Activated T-cell treated with anti-CD3 and anti-CD28 coated beads, Interleukin-2, amount 50 U/mL, for 72 hours (primary cell): ENCODE measurements at regions not wholly inside any gene's neighbourhood (a gene's known extent, or its start where the extent isn't known, plus 50 kb on each side); places are given as distances from the start of the nearest gene placed in this dataset.
"Not testable (repeated sequence)": the region's sequence is repeated elsewhere in the genome, so short reads cannot be mapped to it uniquely, and the experiment has no call there.

Experiments
- ATAC-seq, 2 donors: fragments of 150-1000 bp; cut with Tn5 transposase; replicated peaks in 1 of 2; 2 replicates each; pipeline ENCODE4 v1.10.0; 2021; ENCODE audit warnings: moderate library complexity in 2 of 2, mild to moderate bottlenecking in 1 of 2
- DNase-seq, 2 donors: peaks; one replicate each; pipeline ENCODE4 v3.0.0; 2021 to 2022; ENCODE audit warnings: mixed read lengths in 1 of 2
- H3K27ac Mint-ChIP-seq: one replicate; pipeline ENCODE4 v1.8.0; 2022; ENCODE audit warnings: mild to moderate bottlenecking, moderate library complexity, mixed read lengths
- H3K27me3 Mint-ChIP-seq: one replicate; pipeline ENCODE4 v1.8.0; 2022; ENCODE audit warnings: low read depth, mixed read lengths
- H3K36me3 Mint-ChIP-seq, 2 donors: one replicate each; pipeline ENCODE4 v1.8.0; 2022; ENCODE audit warnings: mixed read lengths in 2 of 2, mild to moderate bottlenecking in 1 of 2; ENCODE audit not compliant: insufficient read depth in 2 of 2
- H3K4me1 Mint-ChIP-seq: one replicate; pipeline ENCODE4 v1.8.0; 2022; ENCODE audit warnings: low read depth, mixed read lengths
- H3K4me3 Mint-ChIP-seq, 2 donors: one replicate each; pipeline ENCODE4 v1.8.0; 2022; ENCODE audit warnings: mild to moderate bottlenecking in 2 of 2, mixed read lengths in 2 of 2, moderate library complexity in 2 of 2
- H3K9me3 Mint-ChIP-seq, 2 donors: one replicate each; pipeline ENCODE4 v1.8.0; 2022; ENCODE audit warnings: mixed read lengths in 2 of 2

DNA sequence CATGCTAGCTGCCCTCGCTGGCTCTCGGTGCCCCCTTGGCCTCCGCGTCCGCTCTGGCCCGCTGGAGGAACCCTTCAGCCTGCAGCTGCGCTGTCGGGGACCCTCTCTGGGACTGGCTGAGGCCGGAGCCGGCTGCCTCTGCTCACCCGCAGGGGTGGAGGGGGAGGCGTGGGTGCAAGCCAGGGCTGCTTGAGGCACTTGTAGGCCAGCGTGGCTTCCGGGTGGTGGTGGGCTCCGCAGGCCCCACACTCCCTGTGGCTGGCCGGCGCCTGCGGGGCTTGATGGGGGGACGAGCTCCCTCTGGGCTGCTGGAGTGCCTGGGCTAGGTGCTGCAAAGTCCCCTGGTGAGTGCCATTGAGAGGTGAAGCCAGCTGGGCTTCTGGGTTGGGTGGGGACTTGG, 429.6 kb downstream of the LRRC70 start:
- no peak overlapping the region for H3K27ac Mint-ChIP-seq
- H3K36me3 Mint-ChIP-seq = peaks cover 1 to 3% of the 10 kb centered on the region in 2 donors
- H3K4me3 Mint-ChIP-seq = no peak overlapping the region
- no peaks in the 10 kb centered on the region for H3K4me1 Mint-ChIP-seq
- no peaks in the 10 kb centered on the region for H3K27me3 Mint-ChIP-seq
- peaks cover 15 to 21% of the 10 kb centered on the region in 2 donors for H3K9me3 Mint-ChIP-seq
- DNase-seq (no peak), ATAC-seq (no peak)

DNA sequence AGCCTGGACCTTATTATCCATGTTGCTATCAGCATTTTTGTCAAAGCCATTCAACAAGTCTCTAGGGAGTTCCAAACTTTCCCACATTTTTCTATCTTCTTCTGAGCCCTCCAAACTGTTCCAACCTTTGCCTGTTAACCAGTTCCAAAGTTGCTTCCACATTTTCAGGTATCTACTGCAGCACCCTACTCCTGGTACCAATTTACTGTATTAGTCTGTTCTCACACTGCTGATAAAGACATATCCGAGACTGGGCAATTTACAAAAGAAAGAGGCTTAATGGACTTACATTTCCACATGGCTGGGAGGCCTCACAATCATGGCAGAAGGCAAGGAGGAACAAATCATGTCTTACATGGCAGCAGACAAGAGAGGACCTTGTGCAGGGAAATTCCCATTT, 416.2 kb downstream of the LRRC70 start:
- DNase-seq, H3K27ac Mint-ChIP-seq, H3K36me3 Mint-ChIP-seq, H3K4me1 Mint-ChIP-seq, ATAC-seq, H3K27me3 Mint-ChIP-seq, H3K4me3 Mint-ChIP-seq: not testable (repeated sequence)
- peaks cover 11 to 13% of the 10 kb centered on the region in 2 donors for H3K9me3 Mint-ChIP-seq

DNA sequence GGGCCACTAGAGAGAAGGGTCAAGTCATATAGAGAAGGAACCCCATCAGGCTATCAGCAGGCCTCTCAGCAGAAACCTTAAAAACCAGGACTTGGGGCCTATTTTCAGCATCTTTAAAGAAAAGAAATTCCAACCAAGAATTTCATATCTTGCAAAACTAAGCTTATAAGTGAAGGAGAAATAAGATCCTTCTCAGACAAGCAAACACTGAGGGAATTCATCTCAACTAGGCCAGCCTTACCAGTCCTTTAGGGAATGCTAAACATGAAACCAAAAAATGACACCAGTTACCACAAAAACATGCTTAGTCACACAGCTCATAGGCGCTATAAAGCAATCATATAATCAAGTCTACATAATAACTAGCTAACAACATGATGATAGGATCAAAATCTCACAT, 407.1 kb downstream of the LRRC70 start:
- H3K36me3 Mint-ChIP-seq = no peaks in the 10 kb centered on the region
- no peak overlapping the region for H3K27ac Mint-ChIP-seq
- no peaks in the 10 kb centered on the region for H3K27me3 Mint-ChIP-seq
- ATAC-seq = no peak
- no peak for DNase-seq
- peaks cover 0 to 9% of the 10 kb centered on the region in 2 donors for H3K9me3 Mint-ChIP-seq
- H3K4me3 Mint-ChIP-seq = no peak overlapping the region
- no peaks in the 10 kb centered on the region for H3K4me1 Mint-ChIP-seq

DNA sequence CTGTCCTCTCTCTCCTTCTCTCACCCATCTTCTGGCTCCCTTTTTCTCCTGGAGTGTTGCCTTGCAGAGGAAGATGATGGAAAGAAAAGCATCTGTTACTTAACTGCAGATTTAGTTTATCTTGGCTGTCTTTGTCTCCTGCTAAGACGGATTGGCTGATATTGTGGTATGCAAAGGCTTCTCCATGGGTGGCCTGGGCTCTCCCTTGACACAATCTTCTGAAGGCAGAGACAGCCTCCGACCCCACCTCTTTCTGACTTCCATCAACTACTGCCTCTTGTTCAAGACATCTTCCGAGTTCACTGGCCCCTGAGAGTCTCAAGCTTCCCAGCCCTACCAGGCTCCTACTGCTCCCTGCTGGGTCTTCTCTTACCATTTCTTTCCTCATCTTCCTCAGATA, 403.7 kb downstream of the LRRC70 start:
- DNase-seq (no peak), ATAC-seq (no peak)
- Mint-ChIP-seq H3K27ac (no peak overlapping the region), H3K36me3 (no peaks in the 10 kb centered on the region), H3K4me3 (no peak overlapping the region), H3K4me1 (no peaks in the 10 kb centered on the region), H3K9me3 (peaks cover 0 to 5% of the 10 kb centered on the region in 2 donors), H3K27me3 (no peaks in the 10 kb centered on the region)

DNA sequence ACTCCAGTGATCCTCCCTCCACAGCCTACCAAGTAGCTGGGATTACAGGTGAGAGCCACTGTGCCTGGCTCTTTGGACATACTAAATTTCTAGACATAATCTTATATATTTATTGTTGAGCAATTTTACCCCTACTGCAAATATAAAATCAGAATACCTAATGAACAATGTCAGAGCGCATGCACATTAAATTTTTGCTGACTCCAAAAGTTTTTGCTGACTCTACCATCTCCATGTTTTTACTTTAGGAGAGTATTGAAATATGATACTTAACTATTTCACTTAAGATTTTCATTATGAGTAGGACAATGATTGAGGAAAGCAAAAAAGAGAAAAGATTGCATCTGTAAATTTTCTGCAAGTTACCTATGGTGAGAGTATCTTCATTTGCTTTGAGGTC, 402.3 kb downstream of the LRRC70 start:
- ATAC-seq = no peak
- no peaks in the 10 kb centered on the region for H3K27me3 Mint-ChIP-seq
- no peaks in the 10 kb centered on the region for H3K36me3 Mint-ChIP-seq
- no peaks in the 10 kb centered on the region for H3K4me1 Mint-ChIP-seq
- no peak overlapping the region for H3K4me3 Mint-ChIP-seq
- DNase-seq = no peak
- no peak overlapping the region for H3K27ac Mint-ChIP-seq
- H3K9me3 Mint-ChIP-seq = peaks cover 0 to 2% of the 10 kb centered on the region in 2 donors

DNA sequence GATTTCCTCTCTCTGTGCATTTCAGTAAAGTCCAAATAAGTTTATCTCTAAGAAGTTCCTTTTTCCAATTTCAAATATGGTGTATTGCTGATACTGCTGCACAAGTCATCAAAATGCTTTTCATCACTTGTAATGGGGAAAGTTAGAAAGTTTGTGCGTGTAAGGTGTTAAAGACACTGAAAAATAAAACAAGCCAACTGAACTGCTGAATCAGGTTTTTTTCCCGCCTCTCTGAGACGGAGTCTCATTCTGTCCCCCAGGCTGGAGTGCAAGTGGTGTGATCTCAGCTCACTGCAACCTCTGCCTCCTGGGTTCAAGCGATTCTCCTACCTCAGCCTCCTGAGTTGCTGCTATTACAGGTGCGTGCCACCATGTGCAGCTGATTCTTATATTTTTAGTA, 400.9 kb downstream of the LRRC70 start:
- H3K9me3 Mint-ChIP-seq = no peaks in the 10 kb centered on the region
- no peaks in the 10 kb centered on the region for H3K4me1 Mint-ChIP-seq
- H3K27me3 Mint-ChIP-seq = no peaks in the 10 kb centered on the region
- H3K36me3 Mint-ChIP-seq = no peaks in the 10 kb centered on the region
- no peak overlapping the region for H3K4me3 Mint-ChIP-seq
- DNase-seq = no peak
- H3K27ac Mint-ChIP-seq = no peak overlapping the region
- no peak for ATAC-seq

DNA sequence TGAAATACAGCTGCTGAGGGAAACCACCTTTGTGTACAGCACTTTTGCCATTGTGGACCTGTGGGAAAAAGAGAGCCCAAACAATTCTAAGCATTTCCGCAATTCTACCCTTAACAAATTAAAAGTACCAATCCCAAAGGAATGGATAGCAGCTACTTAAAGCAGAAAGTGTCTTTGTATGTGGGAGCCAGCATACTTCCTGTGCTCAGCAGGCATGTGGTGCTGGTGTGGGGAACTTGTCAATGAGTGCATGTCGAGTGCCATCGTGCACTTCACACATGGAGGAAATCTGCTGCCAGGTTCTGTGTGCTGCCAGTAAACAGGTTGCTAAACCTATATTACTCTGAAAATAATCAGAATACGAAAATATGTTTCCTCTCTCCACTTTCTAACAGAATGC, 399.0 kb downstream of the LRRC70 start:
- no peaks in the 10 kb centered on the region for H3K27me3 Mint-ChIP-seq
- H3K27ac Mint-ChIP-seq = no peak overlapping the region
- H3K9me3 Mint-ChIP-seq = no peaks in the 10 kb centered on the region
- no peaks in the 10 kb centered on the region for H3K4me1 Mint-ChIP-seq
- H3K4me3 Mint-ChIP-seq = no peak overlapping the region
- DNase-seq (no peak), ATAC-seq (no peak)
- no peaks in the 10 kb centered on the region for H3K36me3 Mint-ChIP-seq

DNA sequence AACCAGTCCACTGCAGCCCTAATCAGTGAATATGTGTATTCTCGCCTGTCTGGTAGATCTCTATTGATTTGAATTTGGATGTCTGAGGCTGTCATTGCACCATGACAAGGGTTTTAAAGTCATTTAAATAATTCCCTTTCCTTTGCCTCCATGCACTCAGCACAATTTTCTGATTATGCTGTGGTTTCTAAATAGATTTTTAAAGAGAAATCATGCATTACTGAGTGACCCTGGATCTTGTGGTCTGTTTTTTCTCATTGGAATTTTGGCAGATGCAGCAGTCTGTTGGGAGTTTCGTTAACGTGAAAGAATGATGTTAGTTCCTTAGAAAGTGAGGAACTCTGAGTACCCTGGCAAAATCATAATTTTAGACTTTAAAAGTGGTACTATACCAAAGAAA, 396.0 kb downstream of the LRRC70 start:
- Mint-ChIP-seq H3K9me3 (peaks cover 0 to 3% of the 10 kb centered on the region in 2 donors), H3K4me1 (no peaks in the 10 kb centered on the region), H3K36me3 (no peaks in the 10 kb centered on the region), H3K27me3 (no peaks in the 10 kb centered on the region), H3K4me3 (no peak overlapping the region), H3K27ac (no peak overlapping the region)
- DNase-seq = no peak
- ATAC-seq = no peak

DNA sequence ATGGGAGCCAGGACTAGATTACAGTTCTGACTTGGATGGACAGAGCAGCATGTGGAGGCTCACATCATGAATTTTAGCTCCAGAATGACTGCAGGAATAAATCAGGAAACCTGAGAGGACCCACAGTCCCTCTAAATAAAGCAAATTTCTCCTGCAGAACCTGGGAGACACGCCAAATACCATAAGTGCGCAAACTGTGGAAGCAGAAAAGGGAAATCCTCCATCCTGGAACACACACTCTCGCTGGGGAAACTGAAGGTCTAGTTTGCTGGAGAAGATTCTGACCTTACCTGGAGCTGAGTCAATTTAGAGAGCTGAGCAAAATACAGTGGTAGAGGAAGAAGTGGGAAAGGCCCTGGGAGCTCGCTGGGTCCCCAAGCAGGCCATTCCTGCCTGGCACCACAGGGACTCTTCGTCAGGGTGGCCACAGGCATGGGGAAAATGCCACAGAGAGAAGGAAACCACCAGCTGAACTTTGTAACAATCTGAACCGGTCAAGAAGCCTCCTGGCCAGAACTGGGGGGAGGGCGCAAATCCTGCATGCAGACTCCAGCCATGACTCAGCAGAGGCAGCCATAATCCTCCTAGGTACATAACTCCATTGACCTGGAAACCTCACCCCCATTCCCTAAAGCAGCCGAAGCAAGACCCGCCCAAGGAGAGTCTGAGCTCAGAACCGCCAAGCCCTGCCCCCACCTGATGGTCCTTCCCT, 390.9 kb downstream of the LRRC70 start:
- peaks cover 2 to 9% of the 10 kb centered on the region in 2 donors for H3K36me3 Mint-ChIP-seq
- peaks cover 9 to 13% of the 10 kb centered on the region in 2 donors for H3K9me3 Mint-ChIP-seq
- no peaks in the 10 kb centered on the region for H3K4me1 Mint-ChIP-seq
- no peak overlapping the region for H3K4me3 Mint-ChIP-seq
- H3K27ac Mint-ChIP-seq = no peak overlapping the region
- no peak for DNase-seq
- no peak for ATAC-seq
- H3K27me3 Mint-ChIP-seq = no peaks in the 10 kb centered on the region

DNA sequence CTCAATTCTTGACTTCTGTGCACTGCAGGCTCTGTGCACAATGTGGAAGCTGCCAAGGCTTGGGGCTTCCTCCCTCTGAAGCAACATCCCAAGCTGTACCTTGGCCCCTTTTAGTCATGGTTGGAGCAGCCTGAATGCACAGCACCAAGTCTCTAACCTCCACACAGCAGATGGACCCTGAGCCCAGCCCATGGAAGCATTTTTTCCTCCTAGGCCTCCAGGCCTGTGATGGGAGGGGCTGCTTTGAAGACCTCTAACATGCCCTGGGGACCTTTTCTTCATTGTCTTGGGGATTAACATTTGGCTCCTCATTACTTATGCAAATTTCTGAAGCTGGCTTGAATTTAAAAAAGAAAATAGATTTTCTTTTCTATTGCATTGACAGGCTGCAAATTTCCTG, 385.8 kb downstream of the LRRC70 start:
- Mint-ChIP-seq H3K27ac (no peak overlapping the region), H3K4me1 (no peaks in the 10 kb centered on the region), H3K9me3 (peaks cover 13 to 14% of the 10 kb centered on the region in 2 donors), H3K36me3 (peaks cover 2 to 9% of the 10 kb centered on the region in 2 donors), H3K27me3 (no peaks in the 10 kb centered on the region), H3K4me3 (no peak overlapping the region)
- ATAC-seq (no peak), DNase-seq (no peak)

DNA sequence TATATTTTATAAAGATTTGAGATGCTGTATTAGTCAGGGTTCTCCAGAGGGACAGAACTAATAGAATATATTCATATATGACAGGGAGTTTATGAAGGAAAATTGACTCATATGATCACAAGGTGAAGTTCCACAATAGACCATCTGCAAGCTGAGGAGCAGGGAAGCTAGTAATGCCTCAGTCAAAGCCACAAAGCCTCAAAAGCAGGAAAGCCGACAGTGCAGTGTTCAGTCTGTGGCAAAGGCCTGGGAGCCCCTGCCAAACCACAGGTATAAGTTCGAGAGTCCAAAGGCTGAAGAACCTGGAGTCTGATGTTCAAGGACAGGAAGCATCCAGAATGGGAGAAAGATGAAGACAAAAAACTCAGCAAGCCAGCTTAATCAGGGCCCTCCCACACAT, 382.2 kb downstream of the LRRC70 start:
- Mint-ChIP-seq H3K27ac (no peak overlapping the region), H3K4me1 (no peaks in the 10 kb centered on the region), H3K36me3 (peaks cover 0 to 7% of the 10 kb centered on the region in 2 donors), H3K9me3 (peaks cover 8 to 15% of the 10 kb centered on the region in 2 donors), H3K27me3 (no peaks in the 10 kb centered on the region), H3K4me3 (no peak overlapping the region)
- DNase-seq (no peak), ATAC-seq (no peak)

DNA sequence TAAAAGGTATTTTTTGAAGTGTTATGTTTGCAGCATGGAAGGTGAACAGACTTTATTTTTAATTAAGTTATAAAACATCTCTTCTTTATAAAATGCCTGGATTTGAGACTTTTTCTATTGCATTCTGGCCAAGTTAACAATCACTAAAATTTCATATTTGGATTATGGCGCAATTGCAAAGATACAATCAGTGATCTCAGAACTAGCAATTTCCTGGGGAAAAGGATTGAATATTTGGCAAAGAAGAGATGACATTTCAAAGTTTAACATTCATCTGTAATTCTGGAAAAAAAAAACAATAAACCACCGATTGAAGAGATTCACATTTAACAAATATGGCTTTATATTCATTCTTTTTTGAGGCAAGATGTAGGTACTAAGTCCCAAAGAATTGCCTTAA, 378.0 kb downstream of the LRRC70 start:
- Mint-ChIP-seq H3K36me3 (no peaks in the 10 kb centered on the region), H3K27ac (no peak overlapping the region), H3K9me3 (peaks cover 3 to 9% of the 10 kb centered on the region in 2 donors), H3K27me3 (no peaks in the 10 kb centered on the region), H3K4me3 (no peak overlapping the region), H3K4me1 (no peaks in the 10 kb centered on the region)
- ATAC-seq (no peak), DNase-seq (no peak)

DNA sequence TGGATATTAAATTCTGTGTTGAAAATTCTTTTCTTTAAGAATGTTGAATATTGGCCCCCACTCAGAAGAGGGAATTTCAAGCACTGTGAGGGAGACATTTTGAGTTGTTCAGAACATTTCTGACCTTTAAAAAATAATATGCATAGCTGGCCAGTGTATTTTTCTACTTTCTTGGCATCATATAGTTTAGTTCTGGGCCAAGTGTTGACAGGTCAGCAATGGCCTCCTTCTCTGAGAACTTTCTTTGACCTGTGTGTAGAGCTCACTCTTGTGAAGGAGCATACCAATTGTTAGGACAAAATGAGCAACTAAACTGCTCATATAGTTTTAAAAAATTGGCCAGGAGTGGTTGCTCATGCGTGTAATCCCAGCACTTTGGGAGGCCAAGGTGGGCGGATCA, 376.0 kb downstream of the LRRC70 start:
- Mint-ChIP-seq H3K36me3 (no peaks in the 10 kb centered on the region), H3K4me1 (no peaks in the 10 kb centered on the region), H3K9me3 (peaks cover 3 to 7% of the 10 kb centered on the region in 2 donors), H3K27ac (no peak overlapping the region), H3K27me3 (no peaks in the 10 kb centered on the region), H3K4me3 (no peak overlapping the region)
- no peak for ATAC-seq
- no peak for DNase-seq

DNA sequence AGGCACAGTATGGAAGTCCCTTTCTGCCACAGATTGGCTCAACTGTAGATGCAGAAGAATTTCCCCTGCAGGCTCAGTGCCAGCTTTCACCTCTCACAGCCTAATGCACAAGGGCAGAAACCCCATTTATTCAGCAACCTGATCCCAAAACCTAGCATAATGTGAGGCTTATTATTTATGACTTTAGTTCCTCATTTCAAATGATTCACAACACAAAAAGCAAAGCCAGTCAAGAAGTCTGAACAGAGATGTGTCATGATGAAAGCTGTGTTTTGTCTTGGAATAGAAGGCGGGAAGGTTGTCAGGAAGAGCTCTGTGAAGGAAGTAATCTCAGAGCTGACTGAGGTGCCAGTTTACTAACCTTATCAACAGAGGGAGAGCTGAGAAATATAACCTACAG, 369.7 kb downstream of the LRRC70 start:
- Mint-ChIP-seq H3K4me3 (no peak overlapping the region), H3K27ac (no peak overlapping the region), H3K4me1 (no peaks in the 10 kb centered on the region), H3K27me3 (no peaks in the 10 kb centered on the region), H3K36me3 (no peaks in the 10 kb centered on the region), H3K9me3 (peaks cover 0 to 5% of the 10 kb centered on the region in 2 donors)
- DNase-seq (no peak), ATAC-seq (no peak)
